Duodenal mucosa (tissue), 2 donors: ENCODE measurements at regions not wholly inside any gene's neighbourhood (a gene's known extent, or its start where the extent isn't known, plus 50 kb on each side); places are given as distances from the start of the nearest gene placed in this dataset.

ENCODE experiments used
- H3K27ac ChIP-seq: one replicate; pipeline ENCODE4 v1.7.0; 2013; ENCODE audit warnings: low read depth, low read length
- H3K27me3 ChIP-seq, 2 donors: one replicate each; pipeline ENCODE4 v1.7.0; 2013; ENCODE audit warnings: low read length in 2 of 2, control low read depth in 1 of 2; ENCODE audit not compliant: insufficient read depth in 2 of 2, control insufficient read depth in 1 of 2
- H3K36me3 ChIP-seq, 2 donors: one replicate each; pipeline ENCODE4 v1.7.0; 2013; ENCODE audit warnings: low read length in 2 of 2, control low read depth in 1 of 2; ENCODE audit not compliant: insufficient read depth in 2 of 2, control insufficient read depth in 1 of 2
- H3K4me1 ChIP-seq, 2 donors: one replicate each; pipeline ENCODE4 v1.7.0; 2013; ENCODE audit warnings: low read length in 2 of 2, control low read depth in 1 of 2; ENCODE audit not compliant: insufficient read depth in 2 of 2, control insufficient read depth in 1 of 2
- H3K4me3 ChIP-seq, 2 donors: one replicate each; pipeline ENCODE4 v1.7.0; 2013; ENCODE audit warnings: low read length in 2 of 2, low read depth in 1 of 2
- H3K9ac ChIP-seq, 2 donors: one replicate each; pipeline ENCODE4 v1.7.0; 2013; ENCODE audit warnings: low read length in 2 of 2, low read depth in 1 of 2
- H3K9me3 ChIP-seq, 2 donors: one replicate each; pipeline ENCODE4 v1.7.0; 2013; ENCODE audit warnings: low read length in 2 of 2, control low read depth in 1 of 2; ENCODE audit not compliant: control insufficient read depth in 1 of 2

DNA sequence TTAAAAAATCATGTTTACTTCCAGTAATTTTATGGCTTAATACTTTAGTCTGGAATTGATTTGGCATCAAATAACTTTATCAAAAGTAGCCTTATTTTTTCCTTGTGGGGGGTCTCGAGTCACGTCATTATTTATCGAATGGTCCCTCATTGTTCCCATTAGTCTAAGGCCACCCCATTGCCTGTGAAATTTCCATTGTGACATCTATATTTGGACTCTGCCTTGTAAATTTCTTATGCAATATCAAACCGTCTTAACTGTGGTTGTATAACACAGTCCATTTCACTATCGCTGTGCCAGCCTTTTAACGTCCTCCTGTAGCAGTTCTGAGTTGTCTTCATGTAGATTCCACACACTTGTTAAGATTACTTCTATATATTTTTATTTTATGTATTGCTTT, 103.9 kb upstream of the RET start:
- Histone ChIP-seq H3K9me3 (no peaks in the 10 kb centered on the region), H3K4me1 (no peaks in the 10 kb centered on the region), H3K4me3 (no peak overlapping the region)

DNA sequence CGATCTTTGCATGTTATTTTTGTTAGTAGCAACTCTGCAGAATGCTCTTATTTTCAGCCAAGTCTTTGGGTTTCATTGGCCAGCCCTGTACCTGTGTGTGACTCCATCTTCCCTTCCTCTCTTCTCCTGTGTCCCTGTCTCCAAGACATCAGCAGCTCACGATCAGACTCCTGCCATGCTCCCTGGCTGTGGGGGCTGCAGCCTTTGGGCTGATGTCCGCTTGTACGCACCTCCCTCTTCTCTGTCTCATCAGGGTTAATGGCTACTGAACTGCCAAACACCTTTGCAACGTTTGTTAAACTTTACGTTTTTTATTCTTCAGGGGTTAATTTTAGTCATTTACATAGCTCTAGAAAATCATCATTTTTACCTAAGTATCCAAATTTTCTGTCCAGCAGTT, 103.5 kb upstream of the RET start:
- no peak overlapping the region for H3K27ac ChIP-seq
- H3K27me3 ChIP-seq = no peaks in the 10 kb centered on the region
- H3K4me1 ChIP-seq = no peaks in the 10 kb centered on the region
- H3K9me3 ChIP-seq = no peaks in the 10 kb centered on the region
- H3K4me3 ChIP-seq = no peak overlapping the region
- no peak overlapping the region for H3K9ac ChIP-seq
- no peaks in the 10 kb centered on the region for H3K36me3 ChIP-seq

More for the DNA sequence above, 103.9 kb upstream of the RET start:
- H3K36me3 ChIP-seq = no peaks in the 10 kb centered on the region
- H3K27me3 ChIP-seq = no peaks in the 10 kb centered on the region
- H3K27ac ChIP-seq = no peak overlapping the region
- H3K9ac ChIP-seq = no peak overlapping the region

DNA sequence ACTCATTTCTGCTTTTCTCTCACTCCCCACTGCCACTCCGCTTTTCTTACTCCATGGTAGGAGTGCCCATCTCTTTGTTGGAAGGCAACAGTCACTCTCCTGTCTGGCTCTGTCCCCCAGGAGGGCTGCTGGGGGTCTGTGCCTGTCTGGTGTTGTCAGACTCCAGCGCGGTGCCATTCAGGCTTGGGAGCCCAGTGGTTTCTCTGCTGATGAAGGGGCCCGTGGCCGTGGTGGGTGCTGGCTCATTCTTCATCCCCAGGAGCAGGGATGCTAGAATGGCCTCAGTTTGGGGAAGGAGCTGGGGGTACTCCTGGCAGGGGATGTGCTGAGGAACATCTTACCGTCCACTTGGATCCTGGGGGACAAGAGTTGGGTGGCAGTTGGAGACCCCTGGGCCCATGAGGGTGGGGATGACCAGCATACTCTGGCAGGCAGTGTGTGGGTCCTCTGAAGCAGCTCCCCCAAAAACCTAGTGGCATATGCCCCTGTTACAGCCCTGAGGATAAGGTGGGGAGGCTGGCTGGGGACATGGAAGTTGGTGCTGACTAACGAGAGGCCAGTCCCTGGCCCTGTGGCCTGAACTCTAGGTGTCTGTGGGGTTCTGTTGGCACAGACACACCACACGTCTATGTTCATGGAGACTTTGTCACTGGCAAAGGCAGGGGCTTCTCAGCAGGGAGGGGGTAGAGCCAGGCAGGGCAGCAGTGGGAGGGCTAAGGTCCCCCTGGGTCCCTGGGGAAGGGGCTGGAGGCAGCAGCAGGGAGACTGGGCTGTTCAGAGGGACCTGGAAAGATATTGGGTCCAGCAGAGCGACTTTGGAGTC, 102.8 kb upstream of the RET start:
- H3K4me1 ChIP-seq = no peaks in the 10 kb centered on the region

DNA sequence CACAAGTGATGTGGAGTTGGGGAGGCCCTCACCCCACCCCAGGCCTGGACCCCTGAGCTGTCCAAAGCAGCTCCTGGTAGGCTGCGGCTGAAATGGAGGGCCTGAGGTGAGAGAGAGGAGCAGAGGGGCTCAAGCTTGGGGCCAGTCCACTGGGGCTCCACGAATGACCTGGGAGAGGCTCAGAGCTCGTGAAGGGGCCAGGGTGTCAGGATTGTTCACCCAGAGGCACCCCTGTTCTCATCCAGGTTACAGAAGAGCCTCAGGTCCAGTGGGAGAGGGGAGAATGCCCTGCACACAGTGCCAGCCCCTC, 102.2 kb upstream of the RET start:
- Histone ChIP-seq H3K9me3 (no peaks in the 10 kb centered on the region), H3K27me3 (no peaks in the 10 kb centered on the region), H3K27ac (no peak overlapping the region), H3K9ac (no peak overlapping the region), H3K36me3 (no peaks in the 10 kb centered on the region), H3K4me1 (no peaks in the 10 kb centered on the region), H3K4me3 (no peak overlapping the region)

More for the DNA sequence above, 102.8 kb upstream of the RET start:
- Histone ChIP-seq H3K4me3 (no peak overlapping the region), H3K27me3 (no peaks in the 10 kb centered on the region), H3K9me3 (no peaks in the 10 kb centered on the region), H3K36me3 (no peaks in the 10 kb centered on the region), H3K27ac (no peak overlapping the region), H3K9ac (no peak overlapping the region)

DNA sequence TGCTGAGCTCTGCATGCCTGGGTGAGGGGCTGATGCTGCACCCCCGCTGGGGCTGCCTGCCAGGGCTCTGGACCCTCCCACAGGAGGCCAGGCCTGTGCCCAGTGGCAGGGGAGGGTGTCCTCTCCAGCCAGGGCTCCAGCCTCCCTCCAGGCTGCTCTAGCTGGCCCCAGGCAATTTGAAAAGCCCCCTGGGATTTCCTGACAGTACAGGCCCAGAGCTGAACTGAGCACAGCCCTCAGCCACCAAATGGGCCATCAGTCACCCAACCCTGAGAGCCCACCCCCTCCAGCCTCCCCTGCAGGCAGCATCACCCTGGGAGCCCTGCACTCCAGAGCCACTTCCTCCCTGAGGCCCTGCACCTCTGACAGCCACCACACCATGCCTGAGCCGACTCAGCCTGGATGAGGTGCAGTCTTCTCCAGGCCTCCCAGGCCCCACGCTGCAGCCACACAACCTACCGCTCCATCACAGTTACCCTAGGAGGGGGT, 101.8 kb upstream of the RET start:
- Histone ChIP-seq H3K27me3 (no peaks in the 10 kb centered on the region), H3K9ac (no peak overlapping the region), H3K27ac (no peak overlapping the region), H3K9me3 (no peaks in the 10 kb centered on the region), H3K4me3 (no peak overlapping the region), H3K36me3 (no peaks in the 10 kb centered on the region), H3K4me1 (no peaks in the 10 kb centered on the region)

DNA sequence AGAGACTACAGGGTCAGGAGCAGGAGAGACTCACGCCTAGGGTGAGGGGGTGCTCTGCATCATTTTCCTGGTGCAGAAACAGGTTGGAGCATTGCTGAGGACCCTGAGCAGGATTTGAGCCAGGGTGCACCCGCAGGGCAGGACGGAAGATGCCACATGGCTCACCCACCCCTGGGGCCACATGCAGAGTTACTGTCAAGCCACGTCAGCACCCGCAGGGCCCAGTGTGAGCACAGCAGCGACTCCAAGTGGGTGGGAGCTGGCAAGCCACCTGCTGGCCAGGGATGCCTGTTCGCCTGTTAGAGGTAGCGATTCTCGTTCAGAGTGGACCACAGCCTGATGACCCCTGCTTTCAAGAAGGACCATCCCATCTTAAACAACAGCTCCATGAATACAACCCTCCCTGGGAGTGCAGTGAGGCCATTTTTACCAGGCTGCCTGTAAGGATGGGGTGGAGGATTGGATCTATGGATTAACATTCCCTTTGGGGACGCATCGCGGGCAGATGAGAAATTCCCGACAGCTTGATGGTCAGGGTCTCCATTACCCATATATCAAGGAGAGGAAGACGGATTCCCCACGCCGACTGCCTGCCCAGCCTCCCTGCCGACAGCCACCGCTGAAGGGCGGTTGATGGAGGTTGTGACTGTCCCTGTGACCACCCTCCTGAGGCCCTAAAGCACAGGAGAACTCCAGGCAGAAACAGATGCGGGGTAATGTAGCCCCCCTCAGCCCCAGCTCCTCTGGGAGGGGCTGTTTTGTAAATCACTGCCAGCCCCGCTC, 101.1 kb upstream of the RET start:
- no peak overlapping the region for H3K27ac ChIP-seq
- H3K9ac ChIP-seq = no peak overlapping the region
- no peaks in the 10 kb centered on the region for H3K27me3 ChIP-seq
- no peak overlapping the region for H3K4me3 ChIP-seq
- H3K36me3 ChIP-seq = no peaks in the 10 kb centered on the region
- no peaks in the 10 kb centered on the region for H3K9me3 ChIP-seq
- no peaks in the 10 kb centered on the region for H3K4me1 ChIP-seq

DNA sequence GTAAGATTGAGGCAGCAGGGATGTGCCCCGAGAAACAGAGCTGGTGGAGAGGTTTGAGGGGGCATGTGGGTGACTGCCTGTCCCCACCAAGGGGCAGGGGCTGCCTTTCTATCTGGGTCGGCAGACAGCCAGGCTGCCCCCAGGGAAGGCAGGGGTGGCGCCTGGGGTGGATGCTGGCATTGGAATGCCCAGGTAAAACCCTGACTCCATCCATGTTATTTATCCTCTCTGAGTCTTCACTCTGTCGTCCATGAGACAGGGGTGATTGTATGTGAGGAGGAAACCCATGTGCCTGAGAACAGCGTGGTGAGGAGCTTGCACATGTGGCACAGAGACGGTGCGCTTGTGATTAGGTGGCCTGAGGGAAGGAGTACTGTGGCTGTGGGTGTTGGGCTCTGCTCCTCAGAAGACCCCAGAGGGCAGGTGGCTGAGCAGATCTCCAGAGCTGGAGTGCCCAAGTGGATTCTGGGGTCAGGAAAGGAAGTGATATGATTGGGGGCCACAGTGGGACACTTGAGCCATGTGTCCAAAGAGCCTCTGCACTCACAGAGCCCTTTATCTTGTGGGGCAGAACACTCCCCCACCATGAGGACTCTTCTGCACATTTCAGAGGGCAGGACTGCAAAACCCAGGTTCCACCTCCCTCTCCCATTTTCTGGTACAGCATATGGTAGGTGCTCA, 100.4 kb upstream of the RET start:
- no peaks in the 10 kb centered on the region for H3K27me3 ChIP-seq
- no peak overlapping the region for H3K9ac ChIP-seq
- no peaks in the 10 kb centered on the region for H3K36me3 ChIP-seq
- no peak overlapping the region for H3K27ac ChIP-seq
- peaks cover 0 to 2% of the 10 kb centered on the region in 2 donors for H3K4me1 ChIP-seq
- H3K9me3 ChIP-seq = no peaks in the 10 kb centered on the region
- H3K4me3 ChIP-seq = no peak overlapping the region

DNA sequence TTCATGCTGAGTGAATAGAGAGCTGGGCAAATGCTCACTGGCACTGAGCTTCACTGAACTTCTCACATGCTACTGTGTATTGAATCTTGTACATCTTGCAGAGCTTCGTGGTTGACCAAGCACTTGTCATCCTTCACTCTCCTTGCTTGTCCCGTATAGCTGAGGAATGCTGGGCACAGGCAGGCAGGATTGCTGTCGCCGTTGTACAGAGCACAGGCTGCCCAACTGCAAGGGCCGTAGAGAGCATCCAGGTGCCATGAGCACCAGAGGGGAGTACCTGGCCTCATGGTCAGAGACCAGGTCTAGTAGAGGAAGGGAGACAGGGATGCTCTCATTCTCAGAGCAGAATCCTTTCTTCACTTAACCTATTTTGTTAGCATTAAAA, 99.8 kb upstream of the RET start:
- Histone ChIP-seq H3K27me3 (no peaks in the 10 kb centered on the region), H3K36me3 (no peaks in the 10 kb centered on the region), H3K27ac (no peak overlapping the region), H3K9me3 (no peaks in the 10 kb centered on the region), H3K9ac (no peak overlapping the region), H3K4me1 (peaks cover 4 to 7% of the 10 kb centered on the region in 2 donors), H3K4me3 (no peak overlapping the region)

DNA sequence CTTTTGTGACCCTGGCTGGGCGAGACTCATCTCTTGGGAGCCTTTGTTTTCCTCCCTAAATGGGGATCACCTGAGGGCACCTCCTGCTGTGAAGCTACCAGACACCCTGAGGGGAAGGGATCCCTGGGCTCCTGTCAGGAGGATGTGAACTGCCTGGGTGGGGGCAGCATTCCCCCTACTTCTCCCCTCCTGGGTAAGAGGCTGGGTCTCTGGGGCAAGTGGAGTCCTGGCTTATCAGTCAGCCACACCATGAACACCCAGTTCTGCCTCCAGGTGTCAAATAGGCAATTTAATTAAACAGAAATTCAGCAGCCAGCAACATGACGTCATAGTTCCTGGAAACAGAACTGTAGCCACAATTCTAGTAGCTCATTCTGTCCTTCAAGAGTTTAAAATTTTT, 97.7 kb upstream of the RET start:
- Histone ChIP-seq H3K4me3 (no peak overlapping the region), H3K27me3 (no peaks in the 10 kb centered on the region), H3K9me3 (no peaks in the 10 kb centered on the region), H3K36me3 (no peaks in the 10 kb centered on the region), H3K9ac (no peak overlapping the region), H3K4me1 (peaks cover 4 to 8% of the 10 kb centered on the region in 2 donors), H3K27ac (no peak overlapping the region)
